SK-N-SH treated with all-trans-retinoic acid at 6 μM for 48 hours (cell line): ENCODE measurements at regions not wholly inside any gene's neighbourhood (a gene's known extent, or its start where the extent isn't known, plus 50 kb on each side); places are given as distances from the start of the nearest gene placed in this dataset.

Experiments
- ARNTL ChIP-seq: fragments of 450-650 bp; formaldehyde crosslinking; IDR thresholded peaks from 2 replicates; pipeline ENCODE4 v1.5.0; 2020; ENCODE audit warnings: low read depth, mild to moderate bottlenecking, moderate library complexity, borderline replicate concordance
- BACH2 ChIP-seq: fragments of 250-450 bp; sonication (Bioruptor Pico); IDR thresholded peaks from 2 replicates; pipeline ENCODE4 v1.9.0; 2021; ENCODE audit warnings: mild to moderate bottlenecking, borderline replicate concordance
- OSR1 ChIP-seq: fragments of 250-450 bp; sonication (Bioruptor Pico); IDR thresholded peaks from 2 replicates; pipeline ENCODE4 v1.8.0; 2022; ENCODE audit warnings: moderate library complexity, mild to moderate bottlenecking, inconsistent platforms
- PPARA ChIP-seq: fragments of 250-450 bp; sonication (Bioruptor Pico); IDR thresholded peaks from 2 replicates; pipeline ENCODE4 v1.5.0; 2020; ENCODE audit warnings: mild to moderate bottlenecking, borderline replicate concordance
- RARB ChIP-seq: fragments of 250-450 bp; sonication (Bioruptor Pico); IDR thresholded peaks from 2 replicates; pipeline ENCODE4 v1.8.0; 2021; ENCODE audit warnings: mild to moderate bottlenecking, moderate library complexity
- TOX ChIP-seq: fragments of 250-450 bp; sonication (Bioruptor Pico); IDR thresholded peaks from 2 replicates; pipeline ENCODE4 v1.8.0; 2021; ENCODE audit warnings: mild to moderate bottlenecking, moderate library complexity, borderline replicate concordance
- ZFP3 ChIP-seq: fragments of 250-450 bp; sonication (Bioruptor Pico); IDR thresholded peaks from 2 replicates; pipeline ENCODE4 v1.5.0; 2020; ENCODE audit warnings: mild to moderate bottlenecking, moderate library complexity
- ZFP30 ChIP-seq: fragments of 450-650 bp; formaldehyde crosslinking; IDR thresholded peaks from 2 replicates; pipeline ENCODE4 v1.5.0; 2022; ENCODE audit warnings: mild to moderate bottlenecking, moderate library complexity
- ZNF8 ChIP-seq: fragments of 450-650 bp; formaldehyde crosslinking; IDR thresholded peaks from 2 replicates; pipeline ENCODE4 v1.5.0; 2020; ENCODE audit warnings: mild to moderate bottlenecking, moderate library complexity
- TF ChIP-seq, protein P1 (sequence below): fragments of 250-450 bp; sonication (Bioruptor Pico); IDR thresholded peaks from 2 replicates; pipeline ENCODE4 v1.5.1; 2021; ENCODE audit warnings: mild to moderate bottlenecking, moderate library complexity
- TF ChIP-seq, protein P2 (sequence below): fragments of 250-450 bp; sonication (Bioruptor Pico); IDR thresholded peaks from 2 replicates; pipeline ENCODE4 v1.8.0; 2020; ENCODE audit warnings: mild to moderate bottlenecking, moderate library complexity, borderline replicate concordance

- no peak for TF ChIP-seq ARNTL (CRISPR knock-in tag)
- no peak for TF ChIP-seq ZFP3 (CRISPR knock-in tag)
- TF ChIP-seq TOX (CRISPR knock-in tag): no peak
- TF ChIP-seq, protein P1, sequence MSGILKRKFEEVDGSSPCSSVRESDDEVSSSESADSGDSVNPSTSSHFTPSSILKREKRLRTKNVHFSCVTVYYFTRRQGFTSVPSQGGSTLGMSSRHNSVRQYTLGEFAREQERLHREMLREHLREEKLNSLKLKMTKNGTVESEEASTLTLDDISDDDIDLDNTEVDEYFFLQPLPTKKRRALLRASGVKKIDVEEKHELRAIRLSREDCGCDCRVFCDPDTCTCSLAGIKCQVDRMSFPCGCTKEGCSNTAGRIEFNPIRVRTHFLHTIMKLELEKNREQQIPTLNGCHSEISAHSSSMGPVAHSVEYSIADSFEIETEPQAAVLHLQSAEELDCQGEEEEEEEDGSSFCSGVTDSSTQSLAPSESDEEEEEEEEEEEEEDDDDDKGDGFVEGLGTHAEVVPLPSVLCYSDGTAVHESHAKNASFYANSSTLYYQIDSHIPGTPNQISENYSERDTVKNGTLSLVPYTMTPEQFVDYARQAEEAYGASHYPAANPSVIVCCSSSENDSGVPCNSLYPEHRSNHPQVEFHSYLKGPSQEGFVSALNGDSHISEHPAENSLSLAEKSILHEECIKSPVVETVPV (CRISPR knock-in tag): no peak
- TF ChIP-seq, protein P2, sequence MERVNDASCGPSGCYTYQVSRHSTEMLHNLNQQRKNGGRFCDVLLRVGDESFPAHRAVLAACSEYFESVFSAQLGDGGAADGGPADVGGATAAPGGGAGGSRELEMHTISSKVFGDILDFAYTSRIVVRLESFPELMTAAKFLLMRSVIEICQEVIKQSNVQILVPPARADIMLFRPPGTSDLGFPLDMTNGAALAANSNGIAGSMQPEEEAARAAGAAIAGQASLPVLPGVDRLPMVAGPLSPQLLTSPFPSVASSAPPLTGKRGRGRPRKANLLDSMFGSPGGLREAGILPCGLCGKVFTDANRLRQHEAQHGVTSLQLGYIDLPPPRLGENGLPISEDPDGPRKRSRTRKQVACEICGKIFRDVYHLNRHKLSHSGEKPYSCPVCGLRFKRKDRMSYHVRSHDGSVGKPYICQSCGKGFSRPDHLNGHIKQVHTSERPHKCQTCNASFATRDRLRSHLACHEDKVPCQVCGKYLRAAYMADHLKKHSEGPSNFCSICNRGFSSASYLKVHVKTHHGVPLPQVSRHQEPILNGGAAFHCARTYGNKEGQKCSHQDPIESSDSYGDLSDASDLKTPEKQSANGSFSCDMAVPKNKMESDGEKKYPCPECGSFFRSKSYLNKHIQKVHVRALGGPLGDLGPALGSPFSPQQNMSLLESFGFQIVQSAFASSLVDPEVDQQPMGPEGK: no peak
- no peak for TF ChIP-seq BACH2 (CRISPR knock-in tag)
- TF ChIP-seq RARB (CRISPR knock-in tag): no peak
- no peak for TF ChIP-seq ZNF8 (CRISPR knock-in tag)
- TF ChIP-seq OSR1 (CRISPR knock-in tag): no peak
- TF ChIP-seq ZFP30: no peak
- TF ChIP-seq PPARA: no peak
Observed at GRCh38 chr4:188295899-188296298, 156.7 kb downstream of the TRIML1 start.
